Bronchial epithelial cell (primary cell): ENCODE measurements at regions not wholly inside any gene's neighbourhood (a gene's known extent, or its start where the extent isn't known, plus 50 kb on each side); places are given as distances from the start of the nearest gene placed in this dataset.
A peak's percentile ranks its signal among the peaks of the same experiment; 100 is the strongest.

Source experiments
- DNase-seq: peaks from one replicate; pipeline ENCODE4 v3.0.0-alpha.2; 2010; ENCODE audit warnings: low read depth
- FAIRE-seq: peaks from 2 replicates; lab custom pipeline; 2011; peaks lifted over from hg19 to GRCh38; lab: Jason Lieb, UNC
- H3K27me3 ChIP-seq: 2 replicates; pipeline ENCODE4 v1.5.1; 2011; ENCODE audit warnings: low read length; ENCODE audit not compliant: control insufficient read depth, insufficient read depth
- H3K36me3 ChIP-seq: 2 replicates; pipeline ENCODE4 v1.5.1; 2011; ENCODE audit warnings: low read length; ENCODE audit not compliant: control insufficient read depth, insufficient read depth
- H3K4me3 ChIP-seq: 2 replicates; pipeline ENCODE4 v1.5.1; 2011; ENCODE audit warnings: mild to moderate bottlenecking, low read depth, low read length, control low read depth
- TF ChIP-seq, protein P1 (sequence below): IDR thresholded peaks from 2 replicates; pipeline ENCODE4 v1.5.1; 2011; ENCODE audit warnings: mild to moderate bottlenecking, moderate library complexity, low read length, control low read depth, inconsistent platforms; ENCODE audit not compliant: insufficient read depth, severe bottlenecking

- FAIRE-seq (no peak), DNase-seq (peak; percentile 57)
- H3K36me3 ChIP-seq, result no peaks in the 10 kb centered on the region
- no peaks in the 10 kb centered on the region for H3K27me3 ChIP-seq
- TF ChIP-seq, protein P1, sequence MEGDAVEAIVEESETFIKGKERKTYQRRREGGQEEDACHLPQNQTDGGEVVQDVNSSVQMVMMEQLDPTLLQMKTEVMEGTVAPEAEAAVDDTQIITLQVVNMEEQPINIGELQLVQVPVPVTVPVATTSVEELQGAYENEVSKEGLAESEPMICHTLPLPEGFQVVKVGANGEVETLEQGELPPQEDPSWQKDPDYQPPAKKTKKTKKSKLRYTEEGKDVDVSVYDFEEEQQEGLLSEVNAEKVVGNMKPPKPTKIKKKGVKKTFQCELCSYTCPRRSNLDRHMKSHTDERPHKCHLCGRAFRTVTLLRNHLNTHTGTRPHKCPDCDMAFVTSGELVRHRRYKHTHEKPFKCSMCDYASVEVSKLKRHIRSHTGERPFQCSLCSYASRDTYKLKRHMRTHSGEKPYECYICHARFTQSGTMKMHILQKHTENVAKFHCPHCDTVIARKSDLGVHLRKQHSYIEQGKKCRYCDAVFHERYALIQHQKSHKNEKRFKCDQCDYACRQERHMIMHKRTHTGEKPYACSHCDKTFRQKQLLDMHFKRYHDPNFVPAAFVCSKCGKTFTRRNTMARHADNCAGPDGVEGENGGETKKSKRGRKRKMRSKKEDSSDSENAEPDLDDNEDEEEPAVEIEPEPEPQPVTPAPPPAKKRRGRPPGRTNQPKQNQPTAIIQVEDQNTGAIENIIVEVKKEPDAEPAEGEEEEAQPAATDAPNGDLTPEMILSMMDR, result no peak
- H3K4me3 ChIP-seq, result no peak overlapping the region
Observed at GRCh38 chr21:16863362-16863905, 649.4 kb upstream of the CXADR start.

DNA sequence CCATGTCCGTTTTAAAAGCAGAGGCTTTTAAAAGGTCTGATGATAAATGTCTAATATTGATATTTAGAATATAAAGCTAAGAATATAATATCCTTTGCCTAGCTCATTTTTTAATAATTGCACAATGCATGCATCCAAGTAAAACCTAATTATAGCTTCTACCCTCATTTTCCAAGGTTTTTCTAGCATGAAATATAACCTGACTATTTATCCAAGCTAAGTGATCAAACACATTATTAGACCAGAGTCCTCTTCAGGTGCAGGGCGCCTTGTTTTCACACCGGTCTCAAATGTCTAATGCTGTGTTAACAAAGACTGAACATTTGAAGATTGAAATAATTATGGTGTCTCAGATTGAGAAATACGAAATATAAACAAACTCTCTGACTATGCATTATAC is 648.9 kb upstream of the CXADR start:
- H3K36me3 ChIP-seq, result no peaks in the 10 kb centered on the region
- DNase-seq (no peak), FAIRE-seq (no peak)
- no peak overlapping the region for H3K4me3 ChIP-seq
- H3K27me3 ChIP-seq, result no peaks in the 10 kb centered on the region
- TF ChIP-seq, protein P1, result no peak

DNA sequence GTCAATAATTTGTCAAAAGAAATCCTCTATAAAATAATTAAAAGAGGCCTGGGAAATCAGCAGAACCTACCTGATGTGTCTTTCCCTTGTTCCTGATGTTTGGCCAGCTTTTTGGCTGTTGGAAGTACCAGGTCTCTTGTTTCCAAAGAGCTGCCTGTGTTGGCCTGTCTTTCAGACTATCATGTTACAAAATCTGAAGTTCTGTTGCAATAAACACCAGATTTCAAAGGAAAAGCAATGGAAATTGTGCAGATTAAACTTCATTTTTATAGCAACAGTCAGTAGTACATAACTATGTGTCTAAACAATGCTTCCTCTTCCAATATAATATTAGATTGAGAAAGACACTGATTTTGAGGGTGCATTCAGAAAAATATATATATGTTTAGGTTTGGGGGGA is 647.2 kb upstream of the CXADR start:
- TF ChIP-seq, protein P1, result no peak
- DNase-seq, result no peak
- FAIRE-seq, result no peak
- Histone ChIP-seq H3K4me3 (no peak overlapping the region), H3K36me3 (no peaks in the 10 kb centered on the region), H3K27me3 (no peaks in the 10 kb centered on the region)

DNA sequence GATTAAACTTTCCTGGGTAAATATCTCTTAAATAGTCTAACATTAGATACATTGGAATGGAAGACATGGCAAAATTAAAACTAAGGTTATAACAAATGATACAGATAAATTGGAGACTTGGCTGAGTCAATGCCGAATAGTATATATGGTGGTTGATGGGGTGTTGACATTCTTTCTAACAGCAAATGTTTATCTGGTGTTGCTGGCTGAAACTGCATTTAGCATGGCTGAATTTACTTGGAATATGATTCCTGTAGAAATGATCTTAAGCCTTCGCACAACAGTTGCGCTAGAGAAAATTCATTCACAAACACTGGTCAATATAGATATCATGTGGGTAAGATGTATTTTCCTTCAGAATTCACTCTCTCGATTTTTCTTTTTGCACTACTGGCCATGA is 646.0 kb upstream of the CXADR start:
- no peaks in the 10 kb centered on the region for H3K36me3 ChIP-seq
- DNase-seq (no peak), FAIRE-seq (no peak)
- TF ChIP-seq, protein P1, result no peak
- H3K27me3 ChIP-seq, result no peaks in the 10 kb centered on the region
- H3K4me3 ChIP-seq, result no peak overlapping the region

- FAIRE-seq, result no peak
- TF ChIP-seq, protein P1, result no peak
- H3K36me3 ChIP-seq, result no peaks in the 10 kb centered on the region
- H3K27me3 ChIP-seq, result no peaks in the 10 kb centered on the region
- DNase-seq, result peak; percentile 31
- no peak overlapping the region for H3K4me3 ChIP-seq
Observed at GRCh38 chr21:16870103-16870502, 642.7 kb upstream of the CXADR start.

DNA sequence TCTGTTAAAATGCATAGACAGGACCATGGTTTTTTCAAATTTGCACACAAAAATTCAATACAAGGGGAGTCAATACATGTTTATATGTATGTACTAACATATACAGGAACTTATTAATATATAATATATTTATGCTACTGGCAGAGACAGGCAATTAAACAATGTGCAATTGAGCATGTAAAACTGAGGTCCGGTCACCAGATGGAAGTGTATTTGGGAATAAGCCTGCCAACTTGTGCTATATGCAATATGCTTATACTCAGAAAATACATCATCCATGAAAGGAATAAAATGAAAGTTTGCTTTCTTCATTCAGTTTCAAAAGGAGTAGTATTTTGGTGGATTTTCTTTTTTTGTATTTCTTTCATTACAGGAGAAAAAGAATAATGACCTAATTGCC is 640.2 kb upstream of the CXADR start:
- Histone ChIP-seq H3K36me3 (no peaks in the 10 kb centered on the region), H3K4me3 (no peak overlapping the region), H3K27me3 (no peaks in the 10 kb centered on the region)
- FAIRE-seq (no peak), DNase-seq (no peak)
- TF ChIP-seq, protein P1, result no peak
